ENCODE measurements at regions not wholly inside any gene's neighbourhood (a gene's known extent, or its start where the extent isn't known, plus 50 kb on each side); places are given as distances from the start of the nearest gene placed in this dataset.

GRCh38 chr2:67716895-67717396 lies 319.8 kb downstream of the ETAA1 start:
- 100% methylated on average over 1 of the region's 1 CpG for WGBS (ENCODE audit: insufficient coverage)
- Histone ChIP-seq H3K4me3 (replicated peaks in 1 of 3; ENCODE audit: low read depth in 2 of 3, low read length in 3 of 3) (no peak overlapping the region), H3K27ac (ENCODE audit: low read depth in 1 of 2, low read length in 2 of 2) (no peak overlapping the region), H3K9me3 (replicated peaks in 1 of 2; ENCODE audit: control insufficient read depth in 1 of 2, insufficient read depth in 1 of 2, low read length in 2 of 2) (peaks cover 5 to 6% of the 10 kb centered on the region in 2 donors), H3K36me3 (replicated peaks in 1 of 2; ENCODE audit: control insufficient read depth in 1 of 2, insufficient read depth in 2 of 2, low read length in 2 of 2) (no peaks in the 10 kb centered on the region), H3K9ac (ENCODE audit: insufficient read depth, low read length, poor library complexity, severe bottlenecking) (no peak overlapping the region), H2AFZ (ENCODE audit: insufficient read depth, low read depth, low read length, poor library complexity, severe bottlenecking) (no peak overlapping the region), H3K27me3 (ENCODE audit: control insufficient read depth in 2 of 2, insufficient read depth in 2 of 2, low read length in 2 of 2) (peaks cover 0 to 2% of the 10 kb centered on the region in 2 donors), H4K20me1 (ENCODE audit: insufficient read depth, low read length) (no peaks in the 10 kb centered on the region), H3K4me1 (ENCODE audit: control insufficient read depth in 1 of 2, insufficient read depth in 2 of 2, low read length in 2 of 2) (no peaks in the 10 kb centered on the region), H3K4me2 (replicated peaks; ENCODE audit: extremely low read depth, low read length, poor library complexity, severe bottlenecking) (no peak overlapping the region), H3K79me2 (ENCODE audit: insufficient read depth, low read length) (no peaks in the 10 kb centered on the region)
- Mint-ChIP-seq H3K9me3 (peaks cover 1 to 15% (median 13%) of the 10 kb centered on the region in 7 donors), H3K36me3 (no peaks in the 10 kb centered on the region), H3K27me3 (ENCODE audit: low read depth in 3 of 3) (peaks cover 0 to 2% (median 1%) of the 10 kb centered on the region in 3 donors), H3K4me3 (no peak overlapping the region), H3K27ac (no peak overlapping the region), H3K4me1 (peaks cover 4% of the 10 kb centered on the region)
- TF ChIP-seq CTCF (IDR thresholded peaks at IDR 0.05): no peak
- no peak for DNase-seq
- intact Hi-C loops (cut with micrococcal nuclease): no loop called here

GRCh38 chr2:67717692-67718091 lies 320.6 kb downstream of the ETAA1 start:
- no peaks in the 10 kb centered on the region for H3K4me1 ChIP-seq (ENCODE audit: control insufficient read depth in 1 of 2, insufficient read depth in 2 of 2, low read length in 2 of 2)
- Mint-ChIP-seq H3K27me3 (ENCODE audit: low read depth in 3 of 3) (peaks cover 0 to 2% (median 1%) of the 10 kb centered on the region in 3 donors), H3K4me1 (peaks cover 4% of the 10 kb centered on the region), H3K9me3 (peaks cover 3 to 17% (median 13%) of the 10 kb centered on the region in 7 donors), H3K4me3 (no peak overlapping the region), H3K27ac (no peak overlapping the region), H3K36me3 (no peaks in the 10 kb centered on the region)
- peaks cover 0 to 2% of the 10 kb centered on the region in 2 donors for H3K27me3 ChIP-seq (ENCODE audit: control insufficient read depth in 2 of 2, insufficient read depth in 2 of 2, low read length in 2 of 2)
- peaks cover 8 to 11% of the 10 kb centered on the region in 2 donors for H3K9me3 ChIP-seq (replicated peaks in 1 of 2; ENCODE audit: control insufficient read depth in 1 of 2, insufficient read depth in 1 of 2, low read length in 2 of 2)
- intact Hi-C loops (cut with micrococcal nuclease): no loop called here
- DNase-seq: no peak
- H3K79me2 ChIP-seq (ENCODE audit: insufficient read depth, low read length): no peaks in the 10 kb centered on the region
- no peak overlapping the region for H3K27ac ChIP-seq (ENCODE audit: low read depth in 1 of 2, low read length in 2 of 2)
- no peaks in the 10 kb centered on the region for H3K36me3 ChIP-seq (replicated peaks in 1 of 2; ENCODE audit: control insufficient read depth in 1 of 2, insufficient read depth in 2 of 2, low read length in 2 of 2)
- H3K9ac ChIP-seq (ENCODE audit: insufficient read depth, low read length, poor library complexity, severe bottlenecking): no peak overlapping the region
- no peak overlapping the region for H2AFZ ChIP-seq (ENCODE audit: insufficient read depth, low read depth, low read length, poor library complexity, severe bottlenecking)
- TF ChIP-seq CTCF (IDR thresholded peaks at IDR 0.05): no peak
- no peaks in the 10 kb centered on the region for H4K20me1 ChIP-seq (ENCODE audit: insufficient read depth, low read length)
- no peak overlapping the region for H3K4me2 ChIP-seq (replicated peaks; ENCODE audit: extremely low read depth, low read length, poor library complexity, severe bottlenecking)
- H3K4me3 ChIP-seq (replicated peaks in 1 of 3; ENCODE audit: low read depth in 2 of 3, low read length in 3 of 3): no peak overlapping the region
